IPS DF 4.7 (cell line): ENCODE measurements at regions not wholly inside any gene's neighbourhood (a gene's known extent, or its start where the extent isn't known, plus 50 kb on each side); places are given as distances from the start of the nearest gene placed in this dataset.

Experiments used
- DNase-seq: peaks from one replicate; pipeline ENCODE4 v3.0.0-alpha.2; 2013; ENCODE audit warnings: low spot score; ENCODE audit errors: extremely low read depth

GRCh38 chr12:98259693-98260092, 255.7 kb upstream of the TMPO start:
- DNase-seq: no peak

GRCh38 chr12:98260276-98260675, 255.1 kb upstream of the TMPO start:
- DNase-seq: no peak

GRCh38 chr12:98262902-98263301, 252.5 kb upstream of the TMPO start:
- no peak for DNase-seq

DNA sequence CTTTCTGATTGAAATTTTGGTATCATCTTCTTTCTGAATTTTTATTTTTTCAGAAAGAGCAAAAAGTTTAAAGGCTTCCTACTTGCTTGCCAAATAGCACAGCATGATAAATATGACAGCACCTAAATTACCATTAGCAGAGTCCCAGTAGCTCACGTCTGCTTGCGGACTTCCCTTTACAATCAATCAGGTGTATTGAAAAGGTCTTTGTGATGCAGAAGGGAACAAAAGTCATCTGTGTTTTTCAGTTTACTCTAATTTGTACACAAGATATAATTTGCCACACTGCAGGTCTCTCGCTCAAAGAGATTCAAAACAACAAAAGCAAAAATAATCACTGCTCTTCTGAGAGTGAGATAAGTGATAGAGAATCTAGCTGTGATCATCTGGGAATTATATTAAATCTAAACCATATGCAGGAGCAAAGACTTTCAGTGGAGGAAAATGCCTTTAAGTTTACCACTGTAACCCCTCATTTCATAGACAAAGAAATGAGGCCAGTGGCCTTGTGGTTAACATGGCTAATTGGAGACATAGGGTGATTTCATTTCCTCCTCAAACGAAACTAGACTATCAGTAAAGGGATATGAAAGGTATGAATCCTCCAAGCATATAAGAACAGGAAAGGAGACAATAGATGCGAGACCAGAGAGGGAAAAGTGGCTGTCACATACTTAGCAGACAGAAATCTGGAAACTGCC, 240.8 kb upstream of the TMPO start:
- DNase-seq: no peak

DNA sequence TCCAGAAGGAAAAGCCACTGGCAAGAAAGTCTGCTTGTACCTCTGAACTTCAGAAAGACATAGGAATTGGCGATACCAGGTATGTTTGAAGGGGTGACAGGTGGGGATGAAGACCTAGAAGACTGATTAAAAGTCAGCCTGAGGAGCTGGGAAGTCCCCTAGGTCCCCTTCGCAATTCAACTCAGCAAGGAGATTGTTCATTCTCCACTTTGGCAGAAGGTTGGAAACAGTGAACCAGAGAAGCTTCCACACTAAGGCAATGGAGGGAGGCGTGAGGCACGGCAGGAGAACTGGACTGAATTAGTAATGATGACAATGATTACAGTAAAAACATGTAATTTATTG, 240.3 kb upstream of the TMPO start:
- DNase-seq: no peak

DNA sequence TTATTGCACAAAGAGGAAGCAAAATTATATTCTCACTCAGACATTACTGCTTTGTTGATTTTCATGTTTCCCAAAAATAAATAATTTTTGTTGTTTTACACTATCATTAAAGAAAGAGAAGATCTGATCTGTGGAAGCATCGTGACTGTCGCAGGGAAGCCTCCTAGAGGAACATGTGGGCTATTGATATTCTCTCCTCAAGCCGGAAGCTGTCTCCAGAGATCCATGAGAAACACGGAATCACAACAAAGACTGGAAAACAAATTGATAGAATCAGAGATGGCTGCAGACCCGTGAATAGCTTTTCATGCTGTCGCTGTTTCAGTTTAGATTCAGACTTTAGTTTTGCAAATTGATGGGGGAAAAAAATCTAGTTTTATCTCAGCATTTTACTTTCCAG, 235.2 kb upstream of the TMPO start:
- no peak for DNase-seq

DNA sequence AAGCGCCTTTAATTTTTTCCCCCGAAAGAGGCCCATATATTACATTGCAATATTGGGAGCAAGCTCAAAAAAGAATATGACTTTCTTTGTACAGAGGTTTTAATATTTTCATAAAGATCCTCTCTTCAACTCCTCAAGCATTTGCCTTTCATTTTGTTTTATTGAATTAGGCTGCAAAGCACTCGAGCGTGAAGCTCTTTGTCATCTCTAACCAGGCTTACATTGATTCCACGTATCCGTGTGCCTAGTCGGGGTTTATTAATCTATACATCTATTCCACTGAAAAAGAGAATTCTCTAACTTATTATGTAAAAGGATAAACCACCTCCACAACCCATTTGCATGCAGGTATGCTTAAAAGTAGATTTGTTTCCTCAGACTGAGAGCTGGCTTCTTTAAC, 234.8 kb upstream of the TMPO start:
- no peak for DNase-seq

- no peak for DNase-seq
Measured at GRCh38 chr12:98291828-98292227, 223.6 kb upstream of the TMPO start.

DNA sequence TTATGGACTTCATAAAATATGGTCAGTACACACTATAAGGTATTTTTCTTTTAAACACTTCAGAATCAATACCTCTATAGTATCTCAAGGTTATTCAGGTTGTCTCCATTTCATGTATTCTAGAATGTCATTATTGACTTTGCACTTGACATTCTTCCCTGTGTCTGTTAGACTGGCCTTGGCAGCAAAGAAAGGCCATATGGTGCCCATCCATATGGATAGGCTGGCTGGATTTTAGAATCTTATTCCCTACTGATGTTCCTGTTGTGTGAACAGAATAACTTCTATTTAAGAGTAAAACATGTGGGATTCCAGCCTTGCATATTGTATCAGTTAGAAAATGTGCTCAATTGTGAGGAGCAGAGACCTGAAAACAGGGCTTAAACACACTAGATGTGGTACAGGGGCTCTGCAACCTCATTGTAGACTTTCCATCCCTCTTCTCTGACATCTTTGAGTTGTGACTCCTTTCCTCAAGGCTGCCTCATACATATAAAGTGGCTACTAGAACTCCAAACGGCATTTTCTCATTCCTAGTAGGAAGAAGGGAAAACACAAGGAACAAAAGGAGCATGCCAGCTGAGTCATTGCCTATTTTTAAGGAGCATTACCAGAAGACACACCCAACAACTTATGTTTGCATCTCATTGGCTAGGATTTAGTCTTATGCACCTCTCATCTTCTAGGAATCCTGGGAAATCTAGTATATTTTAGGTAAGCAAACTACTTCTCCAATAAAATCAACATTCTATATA, 221.2 kb upstream of the TMPO start:
- no peak for DNase-seq

GRCh38 chr12:98295681-98296080, 219.7 kb upstream of the TMPO start:
- no peak for DNase-seq

GRCh38 chr12:98296462-98297079, 218.8 kb upstream of the TMPO start:
- no peak for DNase-seq

GRCh38 chr12:98297538-98297937, 217.9 kb upstream of the TMPO start:
- no peak for DNase-seq

- no peak for DNase-seq
Measured at GRCh38 chr12:98308141-98308540, 207.2 kb upstream of the TMPO start.

DNA sequence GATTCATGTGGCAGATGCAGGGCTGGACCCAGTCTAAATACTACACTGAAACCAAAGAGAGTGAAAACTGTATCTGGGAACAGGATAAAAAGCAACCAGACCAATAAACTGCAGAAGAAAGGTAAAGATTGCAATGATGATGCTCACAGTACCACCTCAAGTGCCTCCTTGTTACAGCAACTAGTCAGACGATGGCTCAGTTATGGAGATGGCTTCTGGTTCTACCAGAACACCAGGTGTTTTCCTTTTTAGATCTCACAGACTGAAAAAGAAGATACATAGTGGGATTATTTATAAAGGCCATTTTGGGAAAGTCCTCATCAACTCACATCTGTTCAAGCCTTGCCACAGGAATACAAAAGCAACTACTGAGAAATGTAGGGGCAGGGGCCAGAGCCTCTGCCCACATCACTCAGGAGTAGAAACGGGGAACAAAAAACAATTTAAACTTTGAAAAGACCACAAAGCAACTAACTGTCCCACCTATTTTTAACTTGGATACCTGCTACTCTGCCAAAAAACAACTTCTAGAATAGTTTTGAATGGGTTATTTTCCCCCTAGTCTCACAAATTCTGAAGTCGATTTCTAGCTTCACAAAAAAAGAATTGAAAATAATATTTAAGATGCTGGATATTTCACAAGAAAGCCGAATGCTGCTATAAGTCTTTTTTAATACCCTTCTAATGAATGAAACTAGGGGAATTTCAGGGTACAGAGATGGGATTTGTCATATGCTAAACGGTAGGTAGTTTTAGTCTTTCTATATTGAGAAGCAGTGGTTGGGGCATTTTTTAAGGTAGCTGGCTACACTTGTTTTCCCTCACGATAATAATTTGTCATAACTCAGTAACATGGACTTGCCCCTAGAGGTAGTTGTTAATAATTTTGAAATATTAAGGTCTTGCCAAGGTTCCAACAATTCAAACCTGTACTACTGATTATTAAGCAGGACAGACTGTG, 197.2 kb upstream of the TMPO start:
- DNase-seq: no peak

- no peak for DNase-seq
Measured at GRCh38 chr12:98319716-98320425, 195.5 kb upstream of the TMPO start.

- no peak for DNase-seq
Measured at GRCh38 chr12:98325003-98325402, 190.4 kb upstream of the TMPO start.

- no peak for DNase-seq
Measured at GRCh38 chr12:98328467-98328866, 186.9 kb upstream of the TMPO start.

DNA sequence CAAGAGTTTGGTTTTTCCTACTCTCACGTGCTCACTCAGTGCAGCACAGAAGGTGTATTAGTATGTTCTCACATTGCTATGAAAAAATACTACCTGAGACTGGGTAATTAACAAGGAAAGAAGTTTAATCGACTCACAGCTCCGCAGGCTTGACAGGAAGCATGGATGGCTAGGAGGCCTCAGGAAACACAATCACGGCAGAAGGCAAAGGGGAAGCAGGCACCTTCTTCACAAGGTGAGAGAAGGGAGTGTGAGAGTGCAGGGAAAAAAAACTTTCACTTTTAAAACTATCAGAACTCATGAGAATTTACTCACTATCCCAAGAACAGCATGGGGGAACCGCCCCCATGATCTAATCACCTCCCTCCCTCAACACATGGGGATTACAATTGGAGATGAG, 185.8 kb upstream of the TMPO start:
- no peak for DNase-seq

GRCh38 chr12:98332642-98333041, 182.7 kb upstream of the TMPO start:
- no peak for DNase-seq

DNA sequence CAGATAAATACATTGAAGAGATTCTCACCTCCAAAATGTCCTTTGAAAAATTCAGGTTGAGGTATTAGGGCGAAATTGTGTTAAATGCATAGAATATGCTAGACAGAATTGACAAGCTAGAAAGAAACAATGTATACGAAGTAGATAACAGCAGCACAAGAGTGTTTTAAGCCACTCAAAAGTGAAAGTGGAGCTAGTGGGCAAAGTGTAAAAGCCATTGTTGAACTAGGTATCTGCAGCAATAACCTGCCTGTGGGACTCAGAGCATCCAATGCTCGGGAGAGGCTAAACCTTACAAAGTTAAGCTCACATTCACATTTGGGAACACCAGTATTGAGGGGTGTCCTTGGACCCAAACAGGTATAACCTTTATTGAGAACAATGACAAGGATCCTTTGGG, 180.6 kb upstream of the TMPO start:
- no peak for DNase-seq

GRCh38 chr12:98341026-98341425, 174.4 kb upstream of the TMPO start:
- no peak for DNase-seq
